ENCODE measurements at regions not wholly inside any gene's neighbourhood (a gene's known extent, or its start where the extent isn't known, plus 50 kb on each side); places are given as distances from the start of the nearest gene placed in this dataset.

- no peak for DNase-seq (ENCODE audit: unreplicated experiment)
- Mint-ChIP-seq H3K27me3 (ENCODE audit: insufficient read depth, unreplicated experiment) (peaks cover 85% of the 10 kb centered on the region), H3K4me3 (ENCODE audit: unreplicated experiment) (no peak overlapping the region), H3K9me3 (ENCODE audit: unreplicated experiment) (no peaks in the 10 kb centered on the region), H3K27ac (ENCODE audit: low read depth, unreplicated experiment) (no peak overlapping the region), H3K36me3 (ENCODE audit: insufficient read depth, unreplicated experiment) (no peaks in the 10 kb centered on the region), H3K4me1 (ENCODE audit: insufficient read depth, unreplicated experiment) (no peaks in the 10 kb centered on the region)
- ChIA-PET CTCF (interaction anchor here (0.6 kb wide), 1 partner anchor 61 kb away, joined by 3 read pairs; no protein-coding TSS in a partner anchor), POLR2A (no interaction called here)
- BruUV-seq (replicated peaks) = no TSS peak
- no peak for TF ChIP-seq CTCF (IDR thresholded peaks at IDR 0.05; ENCODE audit: unreplicated experiment)
- intact Hi-C loops (cut with micrococcal nuclease) = no loop called here
These were observed 70.0 kb downstream of the MZT1 start for GRCh38 chr13:72657379-72657778.

DNA sequence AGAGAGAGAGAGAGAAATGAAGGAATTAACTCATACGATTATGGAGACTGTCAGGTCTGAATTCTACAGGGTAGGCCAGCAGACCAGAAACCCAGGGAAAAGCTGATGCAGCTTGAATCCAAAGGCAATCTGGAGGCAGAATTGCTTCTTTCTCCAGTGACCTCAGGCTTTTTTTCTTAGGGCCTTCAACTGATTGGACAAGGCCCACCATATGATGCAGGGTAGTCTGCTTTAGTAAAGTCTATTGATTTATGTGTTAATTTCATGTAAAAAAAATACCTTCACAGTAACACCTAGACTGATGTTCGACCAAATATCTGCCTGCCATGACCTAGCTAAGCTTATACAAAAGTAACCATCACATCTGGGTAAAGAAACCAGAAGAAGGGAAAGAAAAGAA is 71.1 kb downstream of the MZT1 start:
- CTCF ChIA-PET = no interaction called here
- no peak overlapping the region for H3K4me3 Mint-ChIP-seq (ENCODE audit: unreplicated experiment)
- POLR2A ChIA-PET = no interaction called here
- intact Hi-C loops (cut with micrococcal nuclease) = no loop called here
- no peaks in the 10 kb centered on the region for H3K4me1 Mint-ChIP-seq (ENCODE audit: insufficient read depth, unreplicated experiment)
- no peaks in the 10 kb centered on the region for H3K9me3 Mint-ChIP-seq (ENCODE audit: unreplicated experiment)
- no peaks in the 10 kb centered on the region for H3K36me3 Mint-ChIP-seq (ENCODE audit: insufficient read depth, unreplicated experiment)
- no peak for DNase-seq (ENCODE audit: unreplicated experiment)
- BruUV-seq (replicated peaks) = no TSS peak
- no peak for TF ChIP-seq CTCF (IDR thresholded peaks at IDR 0.05; ENCODE audit: unreplicated experiment)
- H3K27ac Mint-ChIP-seq (ENCODE audit: low read depth, unreplicated experiment) = no peak overlapping the region
- H3K27me3 Mint-ChIP-seq (ENCODE audit: insufficient read depth, unreplicated experiment) = peaks cover 92% of the 10 kb centered on the region

DNA sequence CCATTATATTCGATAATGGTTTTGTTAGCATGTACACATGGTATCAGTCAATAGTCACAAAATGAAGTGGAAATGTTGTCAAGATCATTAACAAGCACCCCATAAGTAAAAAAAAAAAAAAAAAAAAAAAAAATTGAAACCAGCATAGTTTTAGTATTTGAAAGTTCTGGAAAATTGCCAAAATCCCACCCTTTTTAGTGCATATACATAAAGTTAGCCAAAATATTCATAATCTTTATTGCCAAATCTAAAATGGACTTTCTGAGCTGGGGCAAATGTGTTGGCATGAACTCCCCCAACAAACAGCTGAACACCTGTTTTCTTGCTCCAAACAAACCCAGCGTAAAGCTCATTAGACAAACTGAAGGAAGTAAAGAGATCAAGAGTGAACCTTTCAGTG is 73.9 kb downstream of the MZT1 start:
- H3K27me3 Mint-ChIP-seq (ENCODE audit: insufficient read depth, unreplicated experiment) = peaks cover 96% of the 10 kb centered on the region
- H3K4me1 Mint-ChIP-seq (ENCODE audit: insufficient read depth, unreplicated experiment) = no peaks in the 10 kb centered on the region
- DNase-seq (ENCODE audit: unreplicated experiment) = no peak
- BruUV-seq (replicated peaks) = no TSS peak
- no peak overlapping the region for H3K27ac Mint-ChIP-seq (ENCODE audit: low read depth, unreplicated experiment)
- ChIA-PET CTCF (interaction anchor here (0.6 kb wide), 1 partner anchor 1953 kb away, joined by 3 read pairs; no protein-coding TSS in a partner anchor), POLR2A (no interaction called here)
- no peaks in the 10 kb centered on the region for H3K9me3 Mint-ChIP-seq (ENCODE audit: unreplicated experiment)
- H3K4me3 Mint-ChIP-seq (ENCODE audit: unreplicated experiment) = no peak overlapping the region
- intact Hi-C loops (cut with micrococcal nuclease) = no loop called here
- H3K36me3 Mint-ChIP-seq (ENCODE audit: insufficient read depth, unreplicated experiment) = no peaks in the 10 kb centered on the region
- TF ChIP-seq CTCF (IDR thresholded peaks at IDR 0.05; ENCODE audit: unreplicated experiment) = no peak

DNA sequence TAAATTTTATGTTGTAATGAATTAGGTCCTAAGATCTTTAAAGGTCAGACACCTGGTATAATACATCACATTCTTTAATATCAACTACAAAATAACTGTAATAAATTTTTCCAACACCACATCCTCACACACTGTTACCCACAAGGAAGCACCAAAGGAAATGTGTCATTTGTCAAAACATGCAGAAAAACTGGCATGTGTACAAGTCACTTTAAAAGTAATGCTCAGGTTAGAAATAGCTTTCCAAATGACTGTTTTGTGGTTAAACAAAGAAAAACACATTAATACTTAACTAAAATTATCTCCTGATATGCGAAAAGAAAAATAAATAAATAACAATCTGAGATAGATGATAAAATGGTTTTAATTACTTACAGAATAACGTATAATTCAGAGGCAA is 74.7 kb downstream of the MZT1 start:
- Mint-ChIP-seq H3K27me3 (ENCODE audit: insufficient read depth, unreplicated experiment) (peaks cover 96% of the 10 kb centered on the region), H3K27ac (ENCODE audit: low read depth, unreplicated experiment) (no peak overlapping the region), H3K4me3 (ENCODE audit: unreplicated experiment) (no peak overlapping the region), H3K9me3 (ENCODE audit: unreplicated experiment) (no peaks in the 10 kb centered on the region), H3K4me1 (ENCODE audit: insufficient read depth, unreplicated experiment) (no peaks in the 10 kb centered on the region), H3K36me3 (ENCODE audit: insufficient read depth, unreplicated experiment) (no peaks in the 10 kb centered on the region)
- TF ChIP-seq CTCF (IDR thresholded peaks at IDR 0.05; ENCODE audit: unreplicated experiment) = no peak
- no peak for DNase-seq (ENCODE audit: unreplicated experiment)
- CTCF ChIA-PET = interaction anchor here (0.6 kb wide), 2 partner anchors 9 to 12 kb away, joined by 3 to 5 read pairs; no protein-coding TSS in a partner anchor
- BruUV-seq (replicated peaks) = no TSS peak
- intact Hi-C loops (cut with micrococcal nuclease) = no loop called here
- POLR2A ChIA-PET = no interaction called here

All from MCF 10A (cell line).